ENCODE measurements at regions not wholly inside any gene's neighbourhood (a gene's known extent, or its start where the extent isn't known, plus 50 kb on each side); places are given as distances from the start of the nearest gene placed in this dataset.

DNA sequence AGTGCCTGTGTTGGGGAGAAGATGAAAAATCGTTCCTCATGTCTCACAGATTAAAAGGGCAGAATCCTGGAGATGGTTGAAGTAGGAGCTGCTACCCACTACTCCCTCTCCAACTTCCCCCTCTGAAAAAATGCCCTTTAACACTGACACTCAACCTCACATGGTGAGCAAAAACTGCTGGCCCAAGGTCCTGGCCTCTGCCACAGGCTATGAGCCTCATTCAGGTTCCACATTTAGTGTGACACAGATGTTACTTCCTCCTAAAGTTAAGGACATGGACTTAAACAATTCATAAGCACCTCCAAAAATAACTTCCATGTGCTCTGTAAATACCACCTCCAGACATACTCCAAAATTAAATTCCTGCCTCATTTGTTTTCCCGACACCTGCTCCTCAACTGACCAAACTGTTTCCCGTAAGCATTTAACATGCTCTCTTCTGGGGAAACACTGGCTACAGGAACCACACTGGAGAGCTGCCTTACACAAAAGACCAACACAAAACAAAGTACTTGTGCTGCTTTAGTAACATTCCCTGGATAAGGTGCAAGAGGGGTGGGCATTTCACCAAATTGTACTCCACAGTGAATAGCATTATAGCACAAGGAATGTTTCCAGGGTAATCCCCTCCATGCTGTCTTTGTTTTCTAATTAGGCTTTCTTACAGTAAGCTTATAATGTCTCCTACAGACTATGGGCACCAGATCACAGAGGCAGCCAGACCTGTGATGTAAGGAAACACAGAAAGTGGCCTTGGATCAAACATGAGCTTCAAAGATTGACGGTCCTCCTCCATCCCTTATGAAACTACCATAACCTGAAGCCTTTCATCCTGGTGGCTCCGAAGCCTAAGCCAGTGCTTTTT, 57.0 kb downstream of the PHLDA1 start:
- H3K9me3 ChIP-seq (ENCODE audit: control insufficient read depth, insufficient read depth, low read depth, low read length): no peaks in the 10 kb centered on the region
- H3K4me1 ChIP-seq (ENCODE audit: control insufficient read depth, insufficient read depth, low read length): peaks cover 42% of the 10 kb centered on the region
- no peak overlapping the region for H3K27ac ChIP-seq (ENCODE audit: low read depth, low read length)
- no peak overlapping the region for H3K9ac ChIP-seq (ENCODE audit: low read length)
- H3K27me3 ChIP-seq (ENCODE audit: control insufficient read depth, insufficient read depth, low read length): no peaks in the 10 kb centered on the region
- H3K4me3 ChIP-seq (ENCODE audit: low read depth, low read length): no peak overlapping the region
- no peaks in the 10 kb centered on the region for H3K36me3 ChIP-seq (ENCODE audit: control insufficient read depth, insufficient read depth, low read length)

DNA sequence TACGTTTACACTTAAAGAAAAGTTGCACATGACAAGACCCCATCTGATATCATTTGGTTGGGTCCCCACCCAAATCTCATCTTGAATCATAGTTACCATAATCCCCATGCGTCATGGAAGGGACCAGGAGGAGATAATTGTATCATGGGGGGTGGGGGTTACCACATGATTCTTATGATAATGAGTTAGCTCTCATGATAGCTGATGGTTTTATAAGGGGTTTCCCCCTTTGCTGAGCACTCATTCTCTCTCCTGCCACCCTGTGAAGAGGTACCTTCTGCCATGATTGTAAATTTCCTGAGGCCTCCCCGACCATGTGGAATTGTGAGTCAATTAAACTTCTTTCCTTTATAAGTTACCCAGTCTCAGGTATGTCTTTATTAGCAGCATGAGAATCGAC, 60.3 kb downstream of the PHLDA1 start:
- Histone ChIP-seq H3K27me3 (ENCODE audit: control insufficient read depth, insufficient read depth, low read length) (no peaks in the 10 kb centered on the region), H3K9ac (ENCODE audit: low read length) (no peak overlapping the region), H3K36me3 (ENCODE audit: control insufficient read depth, insufficient read depth, low read length) (no peaks in the 10 kb centered on the region), H3K4me1 (ENCODE audit: control insufficient read depth, insufficient read depth, low read length) (peaks cover 33% of the 10 kb centered on the region), H3K4me3 (ENCODE audit: low read depth, low read length) (no peak overlapping the region), H3K9me3 (ENCODE audit: control insufficient read depth, insufficient read depth, low read depth, low read length) (no peaks in the 10 kb centered on the region), H3K27ac (ENCODE audit: low read depth, low read length) (no peak overlapping the region)

DNA sequence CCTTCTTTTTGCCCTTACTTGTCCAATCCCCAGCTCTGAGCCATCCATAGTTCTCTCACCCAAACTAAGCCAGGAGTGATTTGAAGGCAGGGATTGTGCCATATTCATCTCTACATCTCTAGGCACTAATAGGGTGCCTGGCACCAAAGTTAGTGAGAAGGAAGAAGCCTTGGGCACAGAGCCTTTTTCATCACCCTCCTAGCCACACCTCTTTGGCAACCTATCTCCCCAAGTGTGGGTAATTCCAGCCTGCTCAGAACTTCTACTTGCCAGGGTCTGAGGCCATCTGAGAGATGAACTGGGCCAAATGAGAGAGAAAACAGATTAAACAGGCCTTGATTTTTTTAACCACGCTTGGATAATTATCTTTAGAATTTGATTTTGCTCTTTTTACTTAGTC, 61.3 kb downstream of the PHLDA1 start:
- peak overlapping the region; percentile 10; the same call in 1 of the 2 replicates for H3K4me3 ChIP-seq (ENCODE audit: low read depth, low read length)
- H3K36me3 ChIP-seq (ENCODE audit: control insufficient read depth, insufficient read depth, low read length): no peaks in the 10 kb centered on the region
- peak overlapping the region; percentile 48; the same call in 1 of the 2 replicates for H3K27ac ChIP-seq (ENCODE audit: low read depth, low read length)
- H3K27me3 ChIP-seq (ENCODE audit: control insufficient read depth, insufficient read depth, low read length): no peaks in the 10 kb centered on the region
- H3K9me3 ChIP-seq (ENCODE audit: control insufficient read depth, insufficient read depth, low read depth, low read length): no peaks in the 10 kb centered on the region
- H3K9ac ChIP-seq (ENCODE audit: low read length): peak overlapping the region; percentile 37
- peaks cover 33% of the 10 kb centered on the region for H3K4me1 ChIP-seq (ENCODE audit: control insufficient read depth, insufficient read depth, low read length)

DNA sequence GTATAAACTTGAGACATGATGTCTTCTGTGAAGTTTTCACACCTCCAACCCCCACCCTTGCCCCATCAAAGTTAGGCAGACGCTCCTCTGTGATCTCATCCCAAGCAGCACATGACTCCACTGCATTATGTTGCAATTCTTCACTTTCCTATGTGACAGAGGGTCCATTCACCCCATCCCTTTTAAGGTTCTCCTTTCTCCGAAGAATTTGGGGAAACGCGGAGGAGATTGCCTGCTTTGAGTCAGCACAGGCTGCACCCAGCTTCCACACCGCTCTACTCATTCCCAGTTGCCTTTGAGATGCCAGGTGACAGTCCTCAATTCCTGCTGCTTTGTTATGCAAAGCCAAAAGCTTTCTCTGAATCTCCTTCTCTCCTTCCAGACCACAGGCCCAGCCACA, 61.8 kb downstream of the PHLDA1 start:
- no peak overlapping the region for H3K9ac ChIP-seq (ENCODE audit: low read length)

DNA sequence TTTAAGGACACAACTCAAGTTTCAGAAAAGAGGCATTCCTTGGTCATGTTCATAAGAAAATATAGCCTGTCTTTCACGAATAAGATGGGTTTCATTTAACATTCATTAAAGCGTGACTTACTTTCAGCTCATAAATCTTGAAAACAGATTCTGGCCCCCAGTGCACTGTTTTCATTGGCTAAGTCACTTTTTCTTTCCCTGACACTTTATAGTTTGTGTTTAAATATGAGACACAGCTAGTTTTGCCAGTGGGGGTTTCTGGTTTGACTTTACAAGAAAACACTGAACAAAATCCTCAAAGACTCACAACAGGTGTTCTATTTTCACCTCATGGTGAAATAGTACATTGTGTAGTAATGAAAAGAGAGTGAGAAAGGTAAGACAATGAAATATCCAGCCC, 65.9 kb downstream of the PHLDA1 start:
- H3K4me1 ChIP-seq (ENCODE audit: control insufficient read depth, insufficient read depth, low read length): peaks cover 29% of the 10 kb centered on the region
- no peaks in the 10 kb centered on the region for H3K9me3 ChIP-seq (ENCODE audit: control insufficient read depth, insufficient read depth, low read depth, low read length)
- H3K9ac ChIP-seq (ENCODE audit: low read length): no peak overlapping the region
- no peaks in the 10 kb centered on the region for H3K27me3 ChIP-seq (ENCODE audit: control insufficient read depth, insufficient read depth, low read length)
- no peak overlapping the region for H3K27ac ChIP-seq (ENCODE audit: low read depth, low read length)
- H3K4me3 ChIP-seq (ENCODE audit: low read depth, low read length): no peak overlapping the region
- H3K36me3 ChIP-seq (ENCODE audit: control insufficient read depth, insufficient read depth, low read length): no peaks in the 10 kb centered on the region

More for the DNA sequence above, 61.8 kb downstream of the PHLDA1 start:
- no peaks in the 10 kb centered on the region for H3K36me3 ChIP-seq (ENCODE audit: control insufficient read depth, insufficient read depth, low read length)
- peak overlapping the region; percentile 3 for H3K4me3 ChIP-seq (ENCODE audit: low read depth, low read length)
- no peaks in the 10 kb centered on the region for H3K9me3 ChIP-seq (ENCODE audit: control insufficient read depth, insufficient read depth, low read depth, low read length)
- no peaks in the 10 kb centered on the region for H3K27me3 ChIP-seq (ENCODE audit: control insufficient read depth, insufficient read depth, low read length)
- H3K27ac ChIP-seq (ENCODE audit: low read depth, low read length): peak overlapping the region; percentile 48; the same call in 1 of the 2 replicates
- peaks cover 32% of the 10 kb centered on the region for H3K4me1 ChIP-seq (ENCODE audit: control insufficient read depth, insufficient read depth, low read length)

DNA sequence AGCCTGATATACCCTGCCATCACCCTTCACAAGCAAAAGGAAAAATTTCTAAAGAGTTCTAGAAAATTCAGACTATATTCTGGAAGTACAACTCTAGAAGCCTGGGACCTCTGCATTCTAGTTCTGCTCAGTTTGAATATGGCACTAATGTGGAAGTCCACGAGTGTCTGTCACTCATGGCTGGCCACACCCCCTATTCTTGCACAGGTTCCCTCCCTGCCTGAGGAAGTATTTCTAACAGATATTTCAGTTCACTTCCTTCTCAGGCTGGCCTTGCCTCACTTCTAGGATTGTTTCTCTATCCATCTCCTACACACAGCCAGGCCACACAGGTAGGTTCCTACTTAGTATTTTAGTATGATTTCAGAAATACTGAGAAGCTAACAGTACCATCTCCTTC, 67.4 kb downstream of the PHLDA1 start:
- Histone ChIP-seq H3K4me3 (ENCODE audit: low read depth, low read length) (no peak overlapping the region), H3K4me1 (ENCODE audit: control insufficient read depth, insufficient read depth, low read length) (peaks cover 28% of the 10 kb centered on the region), H3K9ac (ENCODE audit: low read length) (no peak overlapping the region), H3K9me3 (ENCODE audit: control insufficient read depth, insufficient read depth, low read depth, low read length) (no peaks in the 10 kb centered on the region), H3K27me3 (ENCODE audit: control insufficient read depth, insufficient read depth, low read length) (no peaks in the 10 kb centered on the region), H3K27ac (ENCODE audit: low read depth, low read length) (no peak overlapping the region), H3K36me3 (ENCODE audit: control insufficient read depth, insufficient read depth, low read length) (no peaks in the 10 kb centered on the region)

DNA sequence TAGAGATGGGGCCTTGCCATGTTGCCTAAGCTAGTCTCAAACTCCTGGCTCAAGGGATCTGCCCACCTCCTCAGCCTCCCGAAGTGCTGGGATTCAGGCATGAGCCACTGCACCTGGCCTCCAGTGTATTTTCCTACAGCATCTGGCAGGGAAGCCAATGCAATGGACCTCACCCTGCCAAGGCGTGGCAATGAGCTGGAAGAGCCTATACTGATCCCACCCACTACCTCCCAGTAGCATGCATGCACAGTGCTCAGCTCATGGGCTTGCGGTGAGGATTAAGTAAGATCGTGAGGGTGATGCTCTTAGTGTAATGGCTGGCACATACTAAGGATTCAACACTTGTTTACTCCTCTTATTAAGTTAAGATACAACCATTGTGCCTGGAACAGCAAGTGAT, 69.7 kb downstream of the PHLDA1 start:
- H3K9me3 ChIP-seq (ENCODE audit: control insufficient read depth, insufficient read depth, low read depth, low read length): no peaks in the 10 kb centered on the region
- no peak overlapping the region for H3K27ac ChIP-seq (ENCODE audit: low read depth, low read length)
- peaks cover 37% of the 10 kb centered on the region for H3K4me1 ChIP-seq (ENCODE audit: control insufficient read depth, insufficient read depth, low read length)
- no peak overlapping the region for H3K4me3 ChIP-seq (ENCODE audit: low read depth, low read length)
- no peaks in the 10 kb centered on the region for H3K36me3 ChIP-seq (ENCODE audit: control insufficient read depth, insufficient read depth, low read length)
- no peak overlapping the region for H3K9ac ChIP-seq (ENCODE audit: low read length)
- no peaks in the 10 kb centered on the region for H3K27me3 ChIP-seq (ENCODE audit: control insufficient read depth, insufficient read depth, low read length)

DNA sequence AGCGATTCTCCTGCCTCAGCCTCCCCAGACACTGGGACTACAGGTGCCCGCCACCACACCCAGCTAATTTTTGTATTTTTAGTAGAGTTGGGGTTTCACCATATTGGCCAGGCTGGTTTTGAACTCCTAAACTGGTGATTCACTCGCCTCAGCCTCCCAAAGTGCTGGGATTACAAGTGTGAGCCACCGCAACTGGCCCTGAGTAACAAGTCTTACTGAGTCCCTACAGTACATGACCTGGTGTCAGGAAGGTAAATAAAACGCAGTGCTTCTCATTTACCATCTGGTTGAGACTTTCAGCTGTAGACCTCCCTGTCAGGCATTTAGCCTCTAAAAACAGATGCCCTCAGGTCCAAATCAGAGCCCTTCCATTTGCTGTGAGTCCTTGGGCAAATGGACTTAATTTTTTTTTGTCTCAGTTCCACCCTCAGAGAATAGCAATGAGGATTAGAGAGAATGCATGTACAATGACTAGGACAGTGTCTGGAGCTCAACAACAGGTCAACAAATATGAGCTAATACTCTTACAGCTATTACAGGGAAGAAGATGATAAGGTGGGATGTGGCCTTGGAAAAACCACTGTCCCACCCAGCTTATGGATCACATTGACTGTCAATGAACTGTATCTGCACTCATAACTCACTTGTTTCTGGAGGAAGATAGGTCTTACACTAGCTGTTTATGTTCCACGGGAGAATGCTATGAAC, 70.5 kb downstream of the PHLDA1 start:
- Histone ChIP-seq H3K9me3 (ENCODE audit: control insufficient read depth, insufficient read depth, low read depth, low read length) (no peaks in the 10 kb centered on the region), H3K9ac (ENCODE audit: low read length) (no peak overlapping the region), H3K4me1 (ENCODE audit: control insufficient read depth, insufficient read depth, low read length) (peaks cover 37% of the 10 kb centered on the region), H3K27ac (ENCODE audit: low read depth, low read length) (no peak overlapping the region), H3K36me3 (ENCODE audit: control insufficient read depth, insufficient read depth, low read length) (no peaks in the 10 kb centered on the region), H3K27me3 (ENCODE audit: control insufficient read depth, insufficient read depth, low read length) (no peaks in the 10 kb centered on the region), H3K4me3 (ENCODE audit: low read depth, low read length) (no peak overlapping the region)

DNA sequence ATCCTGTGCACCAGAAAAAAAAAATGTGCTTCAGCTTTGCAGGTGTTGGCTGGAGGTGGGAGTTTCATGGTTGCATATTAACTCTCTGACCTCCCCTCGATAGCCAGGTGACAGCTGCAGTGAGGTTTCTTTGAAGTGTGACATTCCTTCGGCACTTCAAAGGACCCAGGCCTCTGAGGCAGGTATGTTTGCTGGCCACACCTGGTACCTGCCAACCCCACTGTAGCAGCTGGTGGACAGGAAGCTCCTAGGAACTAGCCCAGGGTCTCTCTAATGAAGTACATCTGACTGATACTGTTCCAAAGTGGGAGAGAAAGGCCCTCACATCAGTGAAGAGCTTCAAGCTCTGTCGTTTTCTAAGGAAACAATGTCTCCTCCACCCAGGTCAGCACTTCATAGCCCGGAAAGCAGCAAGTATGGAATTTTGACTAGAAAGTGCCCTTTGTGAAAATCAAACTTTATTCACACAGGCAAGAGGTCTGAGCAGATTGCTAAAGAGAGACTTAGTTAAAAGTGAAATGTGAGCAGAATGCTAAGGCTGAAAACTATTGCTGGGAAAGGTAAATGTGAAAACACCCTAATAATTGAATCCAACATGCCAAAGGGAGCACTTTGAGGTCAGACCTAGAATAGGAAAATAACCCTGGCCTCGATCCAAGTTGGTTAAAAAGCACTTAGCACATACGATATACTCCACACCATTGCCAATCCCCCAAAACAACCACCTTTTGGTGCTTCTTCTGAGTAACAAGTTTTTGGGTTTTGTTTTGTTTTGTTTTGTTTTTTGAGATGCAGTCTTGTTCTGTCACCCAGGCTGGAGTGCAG, 71.3 kb downstream of the PHLDA1 start:
- H3K27ac ChIP-seq (ENCODE audit: low read depth, low read length): peak overlapping the region; percentile 95; the same call in 1 of the 2 replicates
- H3K4me3 ChIP-seq (ENCODE audit: low read depth, low read length): no peak overlapping the region
- no peaks in the 10 kb centered on the region for H3K36me3 ChIP-seq (ENCODE audit: control insufficient read depth, insufficient read depth, low read length)
- H3K27me3 ChIP-seq (ENCODE audit: control insufficient read depth, insufficient read depth, low read length): no peaks in the 10 kb centered on the region
- peaks cover 41% of the 10 kb centered on the region for H3K4me1 ChIP-seq (ENCODE audit: control insufficient read depth, insufficient read depth, low read length)
- peak overlapping the region; percentile 34 for H3K9ac ChIP-seq (ENCODE audit: low read length)
- H3K9me3 ChIP-seq (ENCODE audit: control insufficient read depth, insufficient read depth, low read depth, low read length): no peaks in the 10 kb centered on the region

DNA sequence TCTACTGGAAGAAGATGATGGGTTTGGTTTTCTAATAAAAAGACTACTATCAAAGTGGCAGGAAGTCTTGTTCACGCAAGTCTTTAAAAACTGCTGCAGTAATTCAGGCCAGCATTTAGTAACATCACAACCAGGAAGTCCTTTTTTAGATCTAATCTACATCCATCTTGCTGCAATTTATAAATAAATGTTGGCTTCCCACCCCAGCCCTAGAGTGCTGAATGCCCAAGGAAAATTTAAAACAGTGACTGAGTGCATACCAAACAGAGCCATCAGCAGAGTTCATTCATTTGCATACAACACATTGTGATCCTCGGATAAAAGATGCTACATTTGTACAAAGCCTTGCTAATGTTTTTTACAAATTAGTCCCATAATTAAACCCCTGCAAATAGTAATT, 72.1 kb downstream of the PHLDA1 start:
- Histone ChIP-seq H3K9ac (ENCODE audit: low read length) (peak overlapping the region; percentile 75), H3K36me3 (ENCODE audit: control insufficient read depth, insufficient read depth, low read length) (no peaks in the 10 kb centered on the region), H3K9me3 (ENCODE audit: control insufficient read depth, insufficient read depth, low read depth, low read length) (no peaks in the 10 kb centered on the region), H3K27me3 (ENCODE audit: control insufficient read depth, insufficient read depth, low read length) (no peaks in the 10 kb centered on the region), H3K4me1 (ENCODE audit: control insufficient read depth, insufficient read depth, low read length) (peaks cover 43% of the 10 kb centered on the region), H3K4me3 (ENCODE audit: low read depth, low read length) (peak overlapping the region; percentile 27), H3K27ac (ENCODE audit: low read depth, low read length) (peak overlapping the region; percentile 95; the same call in 1 of the 2 replicates)
